ENCODE measurements at regions not wholly inside any gene's neighbourhood (a gene's known extent, or its start where the extent isn't known, plus 50 kb on each side); places are given as distances from the start of the nearest gene placed in this dataset.

DNA sequence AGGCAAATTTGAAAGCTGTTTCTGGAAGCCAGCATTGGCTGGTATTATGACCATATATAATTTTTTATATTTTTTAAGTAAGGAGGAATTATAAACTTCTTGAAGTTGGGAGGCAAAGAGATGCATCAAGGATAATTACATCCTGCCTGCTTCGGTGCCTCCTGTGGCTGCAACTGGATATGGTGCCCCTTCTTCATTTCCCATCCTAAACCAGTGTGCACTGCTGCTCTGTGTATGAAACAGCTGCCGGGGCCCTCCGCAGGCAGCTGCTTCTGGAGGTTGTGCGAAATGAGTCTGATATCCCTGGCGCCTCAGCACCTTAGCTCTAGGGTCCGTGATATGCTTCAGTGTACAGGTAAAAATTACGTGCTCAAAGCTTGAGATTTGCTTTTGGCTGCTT is 304.2 kb downstream of the ENC1 start:
- H3K9me2 ChIP-seq (ENCODE audit: insufficient read depth, low read length) = no peaks in the 10 kb centered on the region

DNA sequence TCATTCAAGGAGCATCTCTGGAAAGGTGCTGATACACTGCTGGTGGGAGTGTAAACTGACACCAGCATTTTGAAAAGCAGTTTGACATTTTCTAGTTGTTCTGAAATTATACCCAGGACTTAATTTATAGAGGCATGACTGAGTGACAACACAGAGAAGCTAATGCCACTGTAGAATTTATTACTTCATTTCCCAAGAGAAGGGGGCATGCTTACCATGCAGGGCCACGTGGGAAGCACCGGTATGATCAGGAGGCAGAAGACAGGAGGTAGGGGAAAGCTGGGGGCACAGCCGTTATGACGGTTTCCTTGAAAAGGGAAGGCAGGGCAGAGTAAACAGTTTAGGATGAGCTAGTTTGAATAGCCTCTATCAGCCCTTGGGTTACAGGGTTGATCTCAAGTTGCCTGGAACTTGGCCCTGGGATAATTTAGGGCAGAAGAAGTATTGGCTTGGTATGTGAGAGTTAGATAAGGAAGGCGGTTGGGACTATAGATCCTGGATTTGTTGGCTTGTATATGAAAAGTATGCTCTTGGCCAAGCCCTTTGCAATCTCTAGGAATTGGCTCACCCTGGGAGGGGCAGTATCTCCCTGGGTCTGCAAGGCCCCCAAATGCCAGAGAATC is 305.7 kb downstream of the ENC1 start:
- Histone ChIP-seq H3K27ac (ENCODE audit: low read length) (no peak overlapping the region), H3K4me2 (ENCODE audit: low read length) (no peak overlapping the region), H3K9ac (ENCODE audit: low read length) (no peak overlapping the region), H3K9me3 (ENCODE audit: low read length) (no peaks in the 10 kb centered on the region), H3F3A (ENCODE audit: insufficient read depth, low read length, poor library complexity, severe bottlenecking) (no peaks in the 10 kb centered on the region), H3K27me3 (ENCODE audit: insufficient read depth, low read depth, low read length) (no peaks in the 10 kb centered on the region), H4K20me1 (ENCODE audit: insufficient read depth) (no peaks in the 10 kb centered on the region), H3K36me3 (ENCODE audit: insufficient read depth, low read length) (no peaks in the 10 kb centered on the region), H2AFZ (ENCODE audit: low read depth, low read length) (no peak overlapping the region), H3K4me3 (ENCODE audit: low read length) (no peak overlapping the region), H3K9me2 (ENCODE audit: insufficient read depth, low read length) (no peaks in the 10 kb centered on the region), H3K79me2 (replicated peaks; ENCODE audit: insufficient read depth, low read length) (no peaks in the 10 kb centered on the region)
- no peak for TF ChIP-seq EP300 (conservative IDR thresholded peaks at IDR 0.05; ENCODE audit: poor library complexity, severe bottlenecking)
- no peak for TF ChIP-seq SMC3 (conservative IDR thresholded peaks at IDR 0.05; ENCODE audit: poor library complexity)
- TF ChIP-seq, protein P1, sequence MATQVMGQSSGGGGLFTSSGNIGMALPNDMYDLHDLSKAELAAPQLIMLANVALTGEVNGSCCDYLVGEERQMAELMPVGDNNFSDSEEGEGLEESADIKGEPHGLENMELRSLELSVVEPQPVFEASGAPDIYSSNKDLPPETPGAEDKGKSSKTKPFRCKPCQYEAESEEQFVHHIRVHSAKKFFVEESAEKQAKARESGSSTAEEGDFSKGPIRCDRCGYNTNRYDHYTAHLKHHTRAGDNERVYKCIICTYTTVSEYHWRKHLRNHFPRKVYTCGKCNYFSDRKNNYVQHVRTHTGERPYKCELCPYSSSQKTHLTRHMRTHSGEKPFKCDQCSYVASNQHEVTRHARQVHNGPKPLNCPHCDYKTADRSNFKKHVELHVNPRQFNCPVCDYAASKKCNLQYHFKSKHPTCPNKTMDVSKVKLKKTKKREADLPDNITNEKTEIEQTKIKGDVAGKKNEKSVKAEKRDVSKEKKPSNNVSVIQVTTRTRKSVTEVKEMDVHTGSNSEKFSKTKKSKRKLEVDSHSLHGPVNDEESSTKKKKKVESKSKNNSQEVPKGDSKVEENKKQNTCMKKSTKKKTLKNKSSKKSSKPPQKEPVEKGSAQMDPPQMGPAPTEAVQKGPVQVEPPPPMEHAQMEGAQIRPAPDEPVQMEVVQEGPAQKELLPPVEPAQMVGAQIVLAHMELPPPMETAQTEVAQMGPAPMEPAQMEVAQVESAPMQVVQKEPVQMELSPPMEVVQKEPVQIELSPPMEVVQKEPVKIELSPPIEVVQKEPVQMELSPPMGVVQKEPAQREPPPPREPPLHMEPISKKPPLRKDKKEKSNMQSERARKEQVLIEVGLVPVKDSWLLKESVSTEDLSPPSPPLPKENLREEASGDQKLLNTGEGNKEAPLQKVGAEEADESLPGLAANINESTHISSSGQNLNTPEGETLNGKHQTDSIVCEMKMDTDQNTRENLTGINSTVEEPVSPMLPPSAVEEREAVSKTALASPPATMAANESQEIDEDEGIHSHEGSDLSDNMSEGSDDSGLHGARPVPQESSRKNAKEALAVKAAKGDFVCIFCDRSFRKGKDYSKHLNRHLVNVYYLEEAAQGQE (IDR thresholded peaks at IDR 0.05; ENCODE audit: borderline replicate concordance) = no peak
- no peak for TF ChIP-seq TAF1 (IDR thresholded peaks at IDR 0.05; ENCODE audit: low read depth)
- no peak for TF ChIP-seq POLR2AphosphoS5 (IDR thresholded peaks at IDR 0.05)

More for the DNA sequence above, 304.2 kb downstream of the ENC1 start:
- Histone ChIP-seq H3K9ac (ENCODE audit: low read length) (no peak overlapping the region), H3K27ac (ENCODE audit: low read length) (no peak overlapping the region), H3K9me3 (ENCODE audit: low read length) (no peaks in the 10 kb centered on the region), H3K79me2 (replicated peaks; ENCODE audit: insufficient read depth, low read length) (no peaks in the 10 kb centered on the region), H3K4me2 (ENCODE audit: low read length) (no peak overlapping the region), H3K27me3 (ENCODE audit: insufficient read depth, low read depth, low read length) (no peaks in the 10 kb centered on the region), H3K4me3 (ENCODE audit: low read length) (no peak overlapping the region), H3F3A (ENCODE audit: insufficient read depth, low read length, poor library complexity, severe bottlenecking) (no peaks in the 10 kb centered on the region), H4K20me1 (ENCODE audit: insufficient read depth) (no peaks in the 10 kb centered on the region), H2AFZ (ENCODE audit: low read depth, low read length) (no peak overlapping the region), H3K36me3 (ENCODE audit: insufficient read depth, low read length) (no peaks in the 10 kb centered on the region)
- no peak for TF ChIP-seq EZH2 (IDR thresholded peaks at IDR 0.05; ENCODE audit: borderline replicate concordance, insufficient read depth, low read length, poor library complexity, severe bottlenecking)
- TF ChIP-seq, protein P1 (IDR thresholded peaks at IDR 0.05; ENCODE audit: borderline replicate concordance) = no peak
- no peak for TF ChIP-seq POLR2AphosphoS5 (IDR thresholded peaks at IDR 0.05)
- TF ChIP-seq RAD21 (conservative IDR thresholded peaks at IDR 0.05) = no peak
- no peak for TF ChIP-seq SMC3 (conservative IDR thresholded peaks at IDR 0.05; ENCODE audit: poor library complexity)
- no peak for TF ChIP-seq EP300 (conservative IDR thresholded peaks at IDR 0.05; ENCODE audit: poor library complexity, severe bottlenecking)
